ENCODE measurements at regions not wholly inside any gene's neighbourhood (a gene's known extent, or its start where the extent isn't known, plus 50 kb on each side); places are given as distances from the start of the nearest gene placed in this dataset.
"Not testable (repeated sequence)": the region's sequence is repeated elsewhere in the genome, so short reads cannot be mapped to it uniquely, and the experiment has no call there.

- TF ChIP-seq EZH2 (IDR thresholded peaks at IDR 0.05; ENCODE audit: insufficient read depth, poor library complexity, severe bottlenecking); EZH2phosphoT487 (IDR thresholded peaks at IDR 0.05; ENCODE audit: insufficient read depth, low read depth): not testable (repeated sequence)
Measured at GRCh38 chr6:170192101-170192500, 98.8 kb downstream of the DLL1 start.
